LNCaP clone FGC (cell line): ENCODE measurements at regions not wholly inside any gene's neighbourhood (a gene's known extent, or its start where the extent isn't known, plus 50 kb on each side); places are given as distances from the start of the nearest gene placed in this dataset.
A peak's percentile ranks its signal among the peaks of the same experiment; 100 is the strongest.

Experiments used
- DNase-seq: peaks from one replicate; pipeline ENCODE4 v3.0.0-alpha.2; 2011; ENCODE audit warnings: low read depth
- H3K4me3 ChIP-seq: 2 replicates; pipeline ENCODE4 v1.5.1; 2011; ENCODE audit warnings: mild to moderate bottlenecking, low read depth, low read length, control low read depth
- CTCF ChIP-seq: IDR thresholded peaks from 2 replicates; pipeline ENCODE4 v1.5.1; 2012; ENCODE audit warnings: mild to moderate bottlenecking; ENCODE audit not compliant: control insufficient read depth, insufficient read depth; ENCODE audit errors: extremely low read depth

GRCh38 chr16:8200839-8201238, 389.5 kb downstream of the TMEM114 start:
- TF ChIP-seq CTCF, result no peak
- no peak for DNase-seq
- H3K4me3 ChIP-seq, result no peak overlapping the region

GRCh38 chr16:8199390-8199789, 390.9 kb downstream of the TMEM114 start:
- DNase-seq, result no peak
- no peak for TF ChIP-seq CTCF
- H3K4me3 ChIP-seq, result no peak overlapping the region

- TF ChIP-seq CTCF, result peak; percentile 31; the same call in 1 of the 2 replicates
- DNase-seq, result no peak
- H3K4me3 ChIP-seq, result no peak overlapping the region
These were observed 395.5 kb downstream of the TMEM114 start for GRCh38 chr16:8194794-8195193.

- DNase-seq, result no peak
- TF ChIP-seq CTCF, result no peak
- no peak overlapping the region for H3K4me3 ChIP-seq
These were observed 401.5 kb downstream of the TMEM114 start for GRCh38 chr16:8188841-8189240.

- no peak for TF ChIP-seq CTCF
- DNase-seq, result no peak
- H3K4me3 ChIP-seq, result no peak overlapping the region
These were observed 402.4 kb downstream of the TMEM114 start for GRCh38 chr16:8187782-8188372.

- no peak overlapping the region for H3K4me3 ChIP-seq
- TF ChIP-seq CTCF, result no peak
These were observed 405.5 kb downstream of the TMEM114 start for GRCh38 chr16:8184854-8185253.

GRCh38 chr16:8183176-8184099, 406.9 kb downstream of the TMEM114 start:
- TF ChIP-seq CTCF, result no peak
- DNase-seq, result no peak

More at GRCh38 chr16:8184854-8185253, 405.5 kb downstream of the TMEM114 start:
- no peak for DNase-seq

More at GRCh38 chr16:8183176-8184099, 406.9 kb downstream of the TMEM114 start:
- no peak overlapping the region for H3K4me3 ChIP-seq
